ENCODE measurements at regions not wholly inside any gene's neighbourhood (a gene's known extent, or its start where the extent isn't known, plus 50 kb on each side); places are given as distances from the start of the nearest gene placed in this dataset.

DNA sequence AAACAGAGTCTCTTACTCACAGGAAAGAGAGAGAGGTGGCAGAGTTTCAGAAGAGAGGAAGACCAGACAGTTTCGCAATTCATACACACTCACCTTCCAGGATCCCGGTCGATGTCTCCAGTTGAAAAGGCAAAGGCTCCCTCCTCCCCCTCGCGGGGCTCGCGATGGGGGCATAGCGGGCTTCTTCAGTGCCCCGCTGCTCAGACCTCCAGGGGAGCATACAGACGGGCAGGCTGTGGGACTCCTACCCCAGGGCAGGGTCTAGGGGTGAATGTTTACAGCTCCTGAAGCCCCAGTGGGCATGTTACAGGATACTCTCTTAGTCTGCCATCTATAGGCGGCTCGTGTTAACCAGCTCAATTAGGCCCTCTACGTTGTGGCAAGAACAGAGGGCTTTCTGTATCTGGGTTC lies 139.2 kb downstream of the SLITRK5 start:
- H3K9ac ChIP-seq (ENCODE audit: insufficient read depth in 1 of 2, low read depth in 2 of 2, low read length in 2 of 2): no peak overlapping the region
- TF ChIP-seq ZNF12 (CRISPR knock-in tag; IDR thresholded peaks at IDR 0.05) (no peak), EP400 (IDR thresholded peaks at IDR 0.05) (no peak), ZNF197 (CRISPR knock-in tag; IDR thresholded peaks at IDR 0.05; ENCODE audit: low read depth) (no peak), ZZZ3 (IDR thresholded peaks at IDR 0.05) (no peak)
- TF ChIP-seq, protein P1, sequence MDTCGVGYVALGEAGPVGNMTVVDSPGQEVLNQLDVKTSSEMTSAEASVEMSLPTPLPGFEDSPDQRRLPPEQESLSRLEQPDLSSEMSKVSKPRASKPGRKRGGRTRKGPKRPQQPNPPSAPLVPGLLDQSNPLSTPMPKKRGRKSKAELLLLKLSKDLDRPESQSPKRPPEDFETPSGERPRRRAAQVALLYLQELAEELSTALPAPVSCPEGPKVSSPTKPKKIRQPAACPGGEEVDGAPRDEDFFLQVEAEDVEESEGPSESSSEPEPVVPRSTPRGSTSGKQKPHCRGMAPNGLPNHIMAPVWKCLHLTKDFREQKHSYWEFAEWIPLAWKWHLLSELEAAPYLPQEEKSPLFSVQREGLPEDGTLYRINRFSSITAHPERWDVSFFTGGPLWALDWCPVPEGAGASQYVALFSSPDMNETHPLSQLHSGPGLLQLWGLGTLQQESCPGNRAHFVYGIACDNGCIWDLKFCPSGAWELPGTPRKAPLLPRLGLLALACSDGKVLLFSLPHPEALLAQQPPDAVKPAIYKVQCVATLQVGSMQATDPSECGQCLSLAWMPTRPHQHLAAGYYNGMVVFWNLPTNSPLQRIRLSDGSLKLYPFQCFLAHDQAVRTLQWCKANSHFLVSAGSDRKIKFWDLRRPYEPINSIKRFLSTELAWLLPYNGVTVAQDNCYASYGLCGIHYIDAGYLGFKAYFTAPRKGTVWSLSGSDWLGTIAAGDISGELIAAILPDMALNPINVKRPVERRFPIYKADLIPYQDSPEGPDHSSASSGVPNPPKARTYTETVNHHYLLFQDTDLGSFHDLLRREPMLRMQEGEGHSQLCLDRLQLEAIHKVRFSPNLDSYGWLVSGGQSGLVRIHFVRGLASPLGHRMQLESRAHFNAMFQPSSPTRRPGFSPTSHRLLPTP (IDR thresholded peaks at IDR 0.05; ENCODE audit: borderline replicate concordance, extremely low read depth, insufficient read length): no peak
- intact Hi-C loops (cut with micrococcal nuclease) (no loop called here), in situ Hi-C loops (cut with MboI) (no loop called here)
- no peak overlapping the region for H3K4me2 ChIP-seq (ENCODE audit: insufficient read depth, low read length)
- FAIRE-seq (no peak), DNase-seq (ENCODE audit: extremely low read depth in 1 of 4, low spot score in 3 of 4) (no peak), ATAC-seq (no peak)
- H2AFZ ChIP-seq (ENCODE audit: low read depth, low read length): no peak overlapping the region
- H3K79me2 ChIP-seq (ENCODE audit: control insufficient read depth, insufficient read depth, low read length): no peaks in the 10 kb centered on the region
- H3K4me1 ChIP-seq (replicated peaks in 1 of 2; ENCODE audit: control insufficient read depth in 2 of 2, insufficient read depth in 2 of 2, low read length in 2 of 2): no peaks in the 10 kb centered on the region
- no peaks in the 10 kb centered on the region for H4K20me1 ChIP-seq (replicated peaks; ENCODE audit: control insufficient read depth, insufficient read depth, low read length)
- 0% methylated on average over 5 of the region's 13 CpGs for WGBS (ENCODE audit: insufficient coverage, low coverage, missing lambda C conversion rate)
- H3K9me1 ChIP-seq (ENCODE audit: control insufficient read depth, insufficient read depth, low read length): no peaks in the 10 kb centered on the region
- no peaks in the 10 kb centered on the region for H3K36me3 ChIP-seq (ENCODE audit: control insufficient read depth, insufficient read depth, low read length)
- CTCF ChIA-PET (ENCODE audit: low intra/inter-chr PET ratio): no interaction called here
- H3K27me3 ChIP-seq (ENCODE audit: control insufficient read depth in 2 of 2, insufficient read depth in 2 of 2, low read length in 2 of 2): no peaks in the 10 kb centered on the region
- no TSS peak for BruUV-seq (replicated peaks)
- no peak overlapping the region for H3K4me3 ChIP-seq
- no peaks in the 10 kb centered on the region for H3K9me3 ChIP-seq (replicated peaks; ENCODE audit: control insufficient read depth, insufficient read depth, low read depth, low read length)
- no peak overlapping the region for H3K27ac ChIP-seq (ENCODE audit: extremely low read depth, low read depth, low read length)
- POLR2A ChIA-PET: no interaction called here

Measured in K562 (cell line).